ENCODE measurements at regions not wholly inside any gene's neighbourhood (a gene's known extent, or its start where the extent isn't known, plus 50 kb on each side); places are given as distances from the start of the nearest gene placed in this dataset.

DNA sequence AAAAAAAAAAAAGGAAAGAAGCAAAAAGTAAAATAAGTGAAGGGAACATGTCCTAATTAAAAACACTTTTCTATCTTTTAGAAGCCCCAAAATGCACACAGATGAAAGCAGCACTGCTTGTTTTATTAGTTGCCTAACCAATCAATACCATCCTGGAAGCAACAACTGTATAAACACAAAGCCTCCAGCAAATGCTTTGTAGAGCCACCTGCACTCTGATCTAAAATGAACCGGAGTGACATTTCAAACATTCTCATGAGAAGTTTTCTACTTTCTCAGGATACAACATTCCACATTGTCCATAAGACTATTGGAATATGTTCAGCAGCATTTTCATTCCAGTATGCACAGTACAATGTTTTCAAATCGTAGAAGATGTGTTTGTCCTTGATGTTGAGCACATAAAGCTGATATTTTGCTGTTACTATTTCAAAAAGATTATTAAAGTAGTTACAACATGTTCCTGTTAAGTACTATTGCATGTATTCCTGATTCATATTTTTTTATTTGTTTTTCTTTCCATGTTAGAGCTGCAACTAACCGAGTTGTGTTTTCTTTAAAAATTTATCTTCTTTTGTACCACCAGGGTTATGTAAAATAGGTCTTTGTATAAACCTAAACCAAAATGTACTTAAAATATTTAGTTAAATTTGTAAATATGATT lies 50.3 kb upstream of the PLSCR5 start:
- Histone ChIP-seq H3K9me3 (ENCODE audit: control insufficient read depth in 1 of 2, insufficient read depth in 1 of 2, low read depth in 1 of 2, low read length in 2 of 2) (no peaks in the 10 kb centered on the region), H4K20me1 (ENCODE audit: insufficient read depth) (no peaks in the 10 kb centered on the region), H3K9me2 (ENCODE audit: insufficient read depth) (no peaks in the 10 kb centered on the region), H3K36me3 (ENCODE audit: control insufficient read depth in 1 of 2, insufficient read depth in 2 of 2, low read length in 2 of 2) (no peaks in the 10 kb centered on the region), H3K4me1 (ENCODE audit: control insufficient read depth in 1 of 2, insufficient read depth in 2 of 2, low read length in 2 of 2) (no peaks in the 10 kb centered on the region), H3K27me3 (ENCODE audit: insufficient read depth, low read length) (no peaks in the 10 kb centered on the region), H3K79me2 (ENCODE audit: insufficient read depth, low read length) (no peaks in the 10 kb centered on the region), H3K27ac (ENCODE audit: low read depth, low read length) (no peak overlapping the region), H3K4me2 (ENCODE audit: low read length) (no peak overlapping the region), H3K4me3 (replicated peaks in 1 of 2; ENCODE audit: low read depth in 1 of 2, low read length in 2 of 2) (no peak overlapping the region), H3K9ac (ENCODE audit: low read length) (no peak overlapping the region), H2AFZ (ENCODE audit: low read depth, low read length, poor library complexity, severe bottlenecking) (peak overlapping the region; percentile 22)
- ChIA-PET CTCF (no interaction called here), POLR2A (no interaction called here), RAD21 (ENCODE audit: low non-redundant PET in 1 of 2, low total read pairs in 2 of 2, uncharacterized antibody in 2 of 2, unreplicated experiment in 2 of 2) (no interaction called here)
- intact Hi-C loops (cut with micrococcal nuclease) = no loop called here
- BruUV-seq (replicated peaks) = no TSS peak
- TF ChIP-seq ELF1 (IDR thresholded peaks at IDR 0.05; ENCODE audit: borderline replicate concordance, low read depth) (no peak), RAD21 (IDR thresholded peaks at IDR 0.05; ENCODE audit: low read depth) (no peak), YY1 (IDR thresholded peaks at IDR 0.05; ENCODE audit: extremely low read depth, insufficient replicate concordance, low read depth, low read length) (no peak), ZNF274 (IDR thresholded peaks at IDR 0.05; ENCODE audit: low read depth, low read length) (no peak)
- no peak for DNase-seq (ENCODE audit: low read depth, low spot score)
- ATAC-seq = no peak
